ENCODE measurements at regions not wholly inside any gene's neighbourhood (a gene's known extent, or its start where the extent isn't known, plus 50 kb on each side); places are given as distances from the start of the nearest gene placed in this dataset.
A peak's percentile ranks its signal among the peaks of the same experiment; 100 is the strongest.

DNA sequence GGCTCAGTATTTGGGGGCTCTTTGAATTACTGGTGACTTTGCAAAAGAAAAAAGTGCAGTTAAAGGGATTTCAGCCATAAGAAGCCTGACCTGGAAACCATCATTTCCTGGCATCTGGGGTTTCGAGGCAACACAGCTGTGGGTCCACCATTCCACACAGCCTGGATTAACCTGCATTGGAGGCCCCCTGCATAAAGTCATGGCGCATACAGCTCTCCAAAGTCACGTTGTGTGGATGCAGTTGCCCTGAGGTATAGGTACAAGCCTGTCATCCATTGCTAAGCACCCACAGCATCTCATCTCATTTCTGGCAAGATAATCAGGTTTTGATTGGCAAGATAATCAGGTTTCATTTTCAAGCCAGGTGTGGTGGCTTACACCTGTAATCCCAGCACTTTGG, 54.5 kb upstream of the TAGAP start:
- DNase-seq, result peak; percentile 63

DNA sequence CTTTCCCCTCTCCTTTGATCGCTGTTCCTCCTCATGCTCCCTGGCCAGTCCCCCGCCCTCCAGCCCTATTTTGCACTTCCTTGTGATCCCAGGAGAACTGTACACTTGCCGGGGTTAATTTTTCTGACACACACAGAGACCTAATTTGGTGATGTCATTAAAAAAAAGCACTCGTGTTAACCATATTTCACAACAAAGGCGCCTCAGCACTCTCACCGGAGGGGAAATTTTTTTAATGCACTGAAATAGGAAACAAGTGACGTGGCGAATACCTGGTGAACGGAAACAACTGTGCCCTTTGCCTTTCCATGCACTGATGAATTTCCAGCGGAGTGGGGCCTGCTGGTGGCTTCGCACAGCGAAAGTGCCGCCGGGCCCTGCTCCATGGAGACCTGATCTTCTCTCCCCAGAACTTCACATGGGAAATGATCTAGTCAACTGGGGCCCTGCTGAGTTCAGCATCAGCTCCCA, 53.9 kb upstream of the TAGAP start:
- peak; percentile 83 for DNase-seq

DNA sequence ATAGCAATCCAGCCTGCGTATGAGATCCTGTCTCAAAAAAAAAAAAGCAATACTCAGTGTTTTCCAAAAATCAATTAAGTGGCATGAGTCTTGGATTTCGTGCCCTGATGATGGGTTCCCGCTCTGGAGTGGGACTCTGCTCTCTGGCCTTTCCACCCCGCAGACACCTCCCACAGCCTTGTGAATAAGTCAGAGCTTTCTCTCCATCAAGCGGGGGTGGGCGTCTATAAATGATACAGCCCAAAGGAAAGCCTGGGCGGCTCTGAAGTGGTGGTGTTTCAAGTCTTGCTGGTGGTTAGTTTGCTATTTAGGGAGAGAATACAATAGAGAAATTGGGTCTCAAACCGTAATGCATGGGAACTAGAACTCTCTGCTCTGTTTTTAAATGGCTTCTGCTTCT, 52.5 kb upstream of the TAGAP start:
- DNase-seq, result peak; percentile 85

DNA sequence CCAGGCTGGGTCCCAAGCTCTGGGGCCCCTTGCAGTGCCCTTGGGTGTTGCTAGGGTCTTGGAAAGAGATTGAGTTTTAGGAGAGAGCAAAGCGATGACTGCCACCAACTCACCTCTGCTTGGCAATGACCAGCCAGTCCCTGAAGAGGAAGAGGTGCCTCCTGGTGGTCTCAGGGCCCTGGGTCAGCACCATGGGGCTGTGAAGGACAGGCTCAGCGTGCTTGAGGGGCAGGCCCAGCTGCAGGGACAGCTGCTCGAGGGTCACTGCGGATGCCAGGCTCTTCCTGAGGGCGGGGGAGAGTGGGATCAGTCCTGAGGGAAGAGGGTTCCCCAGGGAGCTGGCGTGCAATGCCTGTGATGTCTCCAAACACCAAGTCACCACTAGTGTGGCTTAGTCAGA, 50.8 kb upstream of the TAGAP start:
- DNase-seq, result peak; percentile 59

DNA sequence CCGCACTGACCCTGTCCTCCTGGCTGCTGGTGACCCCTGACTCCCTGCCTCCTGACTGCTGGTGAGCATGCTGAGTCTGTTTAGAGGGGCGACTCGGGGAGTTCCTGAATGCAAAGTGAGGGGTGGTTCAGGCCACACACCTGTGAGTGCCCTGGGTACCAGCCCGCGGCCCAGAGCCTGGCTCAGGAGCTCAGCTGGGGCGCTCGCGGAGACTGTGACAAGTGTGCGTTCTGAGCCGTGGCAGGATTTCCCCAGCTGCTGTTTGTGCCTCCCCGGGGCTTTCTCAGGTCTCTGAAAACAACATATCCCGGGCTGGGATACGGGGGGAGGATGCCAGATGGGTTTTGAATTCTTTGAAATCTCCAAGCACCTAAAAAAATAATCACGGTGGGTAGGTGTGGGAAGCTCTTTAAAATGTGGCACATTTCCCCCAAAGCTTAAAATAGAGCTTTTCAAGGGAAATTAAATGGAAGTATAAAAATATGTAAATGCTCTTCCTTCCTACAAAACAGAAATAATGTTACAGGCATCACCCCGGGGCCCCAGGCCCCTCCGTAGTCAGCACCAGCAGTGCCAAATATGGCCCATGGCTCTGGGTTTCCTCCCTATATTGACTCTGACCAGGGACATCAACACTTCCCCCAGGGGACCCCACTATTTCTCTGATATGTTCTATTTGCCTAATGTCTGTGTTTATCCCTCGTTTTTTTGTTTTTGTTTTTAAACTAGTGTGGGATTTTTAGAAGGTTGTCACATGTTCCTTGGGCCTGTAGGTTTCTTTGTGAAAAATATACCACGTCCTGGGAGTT, 49.9 kb upstream of the TAGAP start:
- peak; percentile 81 for DNase-seq
